Mucosa of rectum (tissue), 2 donors: ENCODE measurements at regions not wholly inside any gene's neighbourhood (a gene's known extent, or its start where the extent isn't known, plus 50 kb on each side); places are given as distances from the start of the nearest gene placed in this dataset.

Experiments used
- H3K27ac ChIP-seq, 2 donors: one replicate each; pipeline ENCODE4 v1.7.0; 2013; ENCODE audit warnings: inconsistent platforms in 2 of 2, low read depth in 2 of 2, low read length in 2 of 2
- H3K27me3 ChIP-seq, 2 donors: one replicate each; pipeline ENCODE4 v1.7.0; 2013; ENCODE audit warnings: low read length in 2 of 2; ENCODE audit not compliant: control insufficient read depth in 2 of 2, insufficient read depth in 2 of 2
- H3K36me3 ChIP-seq, 2 donors: one replicate each; pipeline ENCODE4 v1.7.0; 2013; ENCODE audit warnings: low read length in 2 of 2; ENCODE audit not compliant: control insufficient read depth in 2 of 2, insufficient read depth in 2 of 2
- H3K4me1 ChIP-seq, 2 donors: one replicate each; pipeline ENCODE4 v1.7.0; 2013; ENCODE audit warnings: low read length in 2 of 2, mild to moderate bottlenecking in 1 of 2; ENCODE audit not compliant: control insufficient read depth in 2 of 2, insufficient read depth in 2 of 2
- H3K4me3 ChIP-seq, 2 donors: one replicate each; pipeline ENCODE4 v1.7.0; 2013; ENCODE audit warnings: low read length in 2 of 2
- H3K9ac ChIP-seq, 2 donors: one replicate each; pipeline ENCODE4 v1.7.0; 2013; ENCODE audit warnings: low read length in 2 of 2, low read depth in 1 of 2, mild to moderate bottlenecking in 1 of 2
- H3K9me3 ChIP-seq, 2 donors: one replicate each; pipeline ENCODE4 v1.7.0; 2013; ENCODE audit warnings: low read length in 2 of 2; ENCODE audit not compliant: control insufficient read depth in 2 of 2
- donor health status: healthy.
- donor health status: Normal muscosa, but diverticular disease.

GRCh38 chr1:91153341-91153740, 131.5 kb upstream of the ZNF644 start:
- H3K27ac ChIP-seq: no peak overlapping the region
- no peak overlapping the region for H3K4me3 ChIP-seq
- no peaks in the 10 kb centered on the region for H3K27me3 ChIP-seq
- no peak overlapping the region for H3K9ac ChIP-seq
- no peaks in the 10 kb centered on the region for H3K9me3 ChIP-seq
- peaks cover 0 to 3% of the 10 kb centered on the region in 2 donors for H3K4me1 ChIP-seq
- H3K36me3 ChIP-seq: no peaks in the 10 kb centered on the region

- Histone ChIP-seq H3K4me1 (peaks cover 0 to 3% of the 10 kb centered on the region in 2 donors), H3K4me3 (no peak overlapping the region), H3K9me3 (no peaks in the 10 kb centered on the region), H3K27ac (no peak overlapping the region), H3K27me3 (no peaks in the 10 kb centered on the region), H3K36me3 (no peaks in the 10 kb centered on the region), H3K9ac (no peak overlapping the region)
Observed at GRCh38 chr1:91152331-91152730, 130.5 kb upstream of the ZNF644 start.

- no peak overlapping the region for H3K27ac ChIP-seq
- H3K27me3 ChIP-seq: no peaks in the 10 kb centered on the region
- no peak overlapping the region for H3K4me3 ChIP-seq
- peaks cover 0 to 3% of the 10 kb centered on the region in 2 donors for H3K4me1 ChIP-seq
- no peaks in the 10 kb centered on the region for H3K36me3 ChIP-seq
- H3K9me3 ChIP-seq: no peaks in the 10 kb centered on the region
- no peak overlapping the region for H3K9ac ChIP-seq
Observed at GRCh38 chr1:91151702-91152101, 129.9 kb upstream of the ZNF644 start.

GRCh38 chr1:91148641-91149069, 126.8 kb upstream of the ZNF644 start:
- H3K27me3 ChIP-seq: no peaks in the 10 kb centered on the region
- no peaks in the 10 kb centered on the region for H3K9me3 ChIP-seq
- no peak overlapping the region for H3K4me3 ChIP-seq
- no peak overlapping the region for H3K9ac ChIP-seq
- H3K27ac ChIP-seq: no peak overlapping the region
- H3K4me1 ChIP-seq: peaks cover 0 to 3% of the 10 kb centered on the region in 2 donors
- no peaks in the 10 kb centered on the region for H3K36me3 ChIP-seq

- Histone ChIP-seq H3K4me3 (no peak overlapping the region), H3K36me3 (no peaks in the 10 kb centered on the region), H3K4me1 (no peaks in the 10 kb centered on the region), H3K9me3 (no peaks in the 10 kb centered on the region), H3K9ac (no peak overlapping the region), H3K27ac (no peak overlapping the region), H3K27me3 (no peaks in the 10 kb centered on the region)
Observed at GRCh38 chr1:91141858-91142257, 120.0 kb upstream of the ZNF644 start.

- Histone ChIP-seq H3K36me3 (no peaks in the 10 kb centered on the region), H3K27me3 (no peaks in the 10 kb centered on the region), H3K27ac (no peak overlapping the region), H3K9ac (no peak overlapping the region), H3K4me1 (peaks cover 0 to 4% of the 10 kb centered on the region in 2 donors), H3K9me3 (no peaks in the 10 kb centered on the region), H3K4me3 (no peak overlapping the region)
Observed at GRCh38 chr1:91138959-91139358, 117.1 kb upstream of the ZNF644 start.

GRCh38 chr1:91137173-91137852, 115.5 kb upstream of the ZNF644 start:
- H3K27me3 ChIP-seq: no peaks in the 10 kb centered on the region
- H3K27ac ChIP-seq: no peak overlapping the region
- no peak overlapping the region for H3K9ac ChIP-seq
- H3K4me3 ChIP-seq: no peak overlapping the region
- no peaks in the 10 kb centered on the region for H3K9me3 ChIP-seq
- H3K4me1 ChIP-seq: peaks cover 3 to 12% of the 10 kb centered on the region in 2 donors
- H3K36me3 ChIP-seq: no peaks in the 10 kb centered on the region

GRCh38 chr1:91135799-91136198, 114.0 kb upstream of the ZNF644 start:
- H3K27me3 ChIP-seq: peaks cover 0 to 1% of the 10 kb centered on the region in 2 donors
- no peaks in the 10 kb centered on the region for H3K9me3 ChIP-seq
- no peaks in the 10 kb centered on the region for H3K36me3 ChIP-seq
- H3K27ac ChIP-seq: no peak overlapping the region
- no peak overlapping the region for H3K9ac ChIP-seq
- no peak overlapping the region for H3K4me3 ChIP-seq
- H3K4me1 ChIP-seq: peaks cover 3 to 12% of the 10 kb centered on the region in 2 donors

GRCh38 chr1:91133248-91133647, 111.4 kb upstream of the ZNF644 start:
- no peak overlapping the region for H3K9ac ChIP-seq
- peak overlapping the region; percentile 74 to 81 for H3K27ac ChIP-seq
- no peak overlapping the region for H3K4me3 ChIP-seq

GRCh38 chr1:91130256-91130985, 108.6 kb upstream of the ZNF644 start:
- Histone ChIP-seq H3K4me3 (no peak overlapping the region), H3K27me3 (peaks cover 0 to 1% of the 10 kb centered on the region in 2 donors), H3K9ac (no peak overlapping the region), H3K27ac (no peak overlapping the region), H3K4me1 (peaks cover 3 to 19% of the 10 kb centered on the region in 2 donors), H3K36me3 (no peaks in the 10 kb centered on the region), H3K9me3 (no peaks in the 10 kb centered on the region)

More at GRCh38 chr1:91133248-91133647, 111.4 kb upstream of the ZNF644 start:
- Histone ChIP-seq H3K9me3 (no peaks in the 10 kb centered on the region), H3K36me3 (no peaks in the 10 kb centered on the region), H3K27me3 (peaks cover 0 to 1% of the 10 kb centered on the region in 2 donors), H3K4me1 (peaks cover 3 to 19% of the 10 kb centered on the region in 2 donors)
